LNCaP clone FGC (cell line): ENCODE measurements at regions not wholly inside any gene's neighbourhood (a gene's known extent, or its start where the extent isn't known, plus 50 kb on each side); places are given as distances from the start of the nearest gene placed in this dataset.

Source experiments
- DNase-seq: peaks from one replicate; pipeline ENCODE4 v3.0.0-alpha.2; 2011; ENCODE audit warnings: low read depth
- H3K4me3 ChIP-seq: 2 replicates; pipeline ENCODE4 v1.5.1; 2011; ENCODE audit warnings: mild to moderate bottlenecking, low read depth, low read length, control low read depth
- TF ChIP-seq, protein P1 (sequence below): IDR thresholded peaks from 2 replicates; pipeline ENCODE4 v1.5.1; 2012; ENCODE audit warnings: mild to moderate bottlenecking; ENCODE audit not compliant: control insufficient read depth, insufficient read depth; ENCODE audit errors: extremely low read depth

DNA sequence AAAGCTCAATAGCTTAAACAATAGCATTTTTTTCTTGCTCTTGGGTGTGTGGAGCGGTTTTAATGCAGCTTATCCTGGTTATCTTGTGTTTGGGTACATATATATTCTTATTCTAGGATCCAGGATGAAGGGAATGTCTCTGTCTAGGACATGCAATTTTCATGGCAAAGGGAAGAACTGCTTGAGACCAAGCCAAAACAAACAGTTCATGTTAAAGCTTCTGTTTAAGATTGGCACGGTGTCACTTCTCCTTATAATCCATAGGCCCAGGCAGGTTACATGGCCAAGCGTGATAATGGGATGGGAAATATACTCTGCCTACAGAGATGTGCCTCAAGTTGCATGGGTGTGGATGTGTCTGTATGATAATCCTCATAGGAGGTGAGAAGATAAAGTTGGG lies 177.1 kb upstream of the PGR start:
- peak; percentile 67 for DNase-seq
- H3K4me3 ChIP-seq = no peak overlapping the region
- TF ChIP-seq, protein P1, sequence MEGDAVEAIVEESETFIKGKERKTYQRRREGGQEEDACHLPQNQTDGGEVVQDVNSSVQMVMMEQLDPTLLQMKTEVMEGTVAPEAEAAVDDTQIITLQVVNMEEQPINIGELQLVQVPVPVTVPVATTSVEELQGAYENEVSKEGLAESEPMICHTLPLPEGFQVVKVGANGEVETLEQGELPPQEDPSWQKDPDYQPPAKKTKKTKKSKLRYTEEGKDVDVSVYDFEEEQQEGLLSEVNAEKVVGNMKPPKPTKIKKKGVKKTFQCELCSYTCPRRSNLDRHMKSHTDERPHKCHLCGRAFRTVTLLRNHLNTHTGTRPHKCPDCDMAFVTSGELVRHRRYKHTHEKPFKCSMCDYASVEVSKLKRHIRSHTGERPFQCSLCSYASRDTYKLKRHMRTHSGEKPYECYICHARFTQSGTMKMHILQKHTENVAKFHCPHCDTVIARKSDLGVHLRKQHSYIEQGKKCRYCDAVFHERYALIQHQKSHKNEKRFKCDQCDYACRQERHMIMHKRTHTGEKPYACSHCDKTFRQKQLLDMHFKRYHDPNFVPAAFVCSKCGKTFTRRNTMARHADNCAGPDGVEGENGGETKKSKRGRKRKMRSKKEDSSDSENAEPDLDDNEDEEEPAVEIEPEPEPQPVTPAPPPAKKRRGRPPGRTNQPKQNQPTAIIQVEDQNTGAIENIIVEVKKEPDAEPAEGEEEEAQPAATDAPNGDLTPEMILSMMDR = no peak

DNA sequence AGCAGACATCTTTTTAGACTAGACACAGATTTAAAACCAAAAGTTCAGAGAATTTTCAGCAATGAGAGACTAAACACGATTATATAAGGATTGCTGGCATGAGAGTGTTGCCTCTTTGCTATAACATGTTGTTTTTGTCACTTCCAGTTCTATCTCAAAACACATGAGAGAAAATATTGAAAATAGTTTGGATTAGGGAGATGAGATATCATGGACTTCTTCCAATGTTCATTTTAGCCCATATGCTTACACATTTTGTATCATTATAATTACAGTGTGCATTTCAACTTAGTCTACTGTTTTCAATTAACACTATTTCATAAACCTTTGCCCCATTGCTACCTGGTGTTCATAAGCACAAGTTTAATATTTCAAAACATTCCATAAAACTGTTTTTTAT lies 175.9 kb upstream of the PGR start:
- TF ChIP-seq, protein P1 = no peak
- no peak overlapping the region for H3K4me3 ChIP-seq
- DNase-seq = no peak

DNA sequence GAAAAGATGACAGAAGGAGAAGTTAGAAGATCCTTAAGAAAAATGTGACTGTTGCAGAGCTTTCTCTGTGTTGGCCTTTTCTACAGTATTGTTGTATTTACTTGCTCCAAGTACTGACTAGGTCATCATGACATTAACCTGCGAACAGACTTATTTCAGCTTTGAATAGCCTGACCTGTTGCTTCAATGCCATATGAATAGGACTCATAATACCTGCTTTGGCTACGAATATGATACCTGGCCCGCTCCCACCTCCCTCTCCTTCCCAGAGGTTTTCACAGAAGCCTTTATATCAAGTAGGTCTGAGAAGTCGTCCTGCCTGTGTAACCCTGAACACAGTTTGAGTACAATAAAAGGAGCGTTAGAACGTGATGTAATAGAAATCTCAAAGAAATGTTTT lies 169.6 kb upstream of the PGR start:
- DNase-seq = no peak
- TF ChIP-seq, protein P1 = no peak
- H3K4me3 ChIP-seq = no peak overlapping the region

DNA sequence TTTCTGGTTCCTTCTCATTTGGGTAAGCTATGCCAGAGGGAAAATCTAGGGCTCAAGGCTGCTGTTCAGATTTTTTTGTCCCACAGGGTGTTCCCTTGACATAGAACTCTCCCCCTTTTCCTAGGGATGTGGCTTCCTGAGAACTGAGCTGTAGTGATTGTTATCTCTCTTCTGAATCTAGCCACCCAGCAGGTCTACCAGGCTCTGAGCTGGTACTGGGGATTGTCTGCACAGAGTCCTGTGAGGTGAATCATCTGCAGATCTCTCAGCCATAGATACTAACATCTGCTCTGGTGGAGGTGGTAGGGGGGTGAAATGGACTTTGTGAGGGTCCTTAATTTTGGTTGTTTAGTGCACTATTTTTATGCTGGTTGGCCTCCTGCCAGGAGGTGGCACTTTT lies 167.3 kb upstream of the PGR start:
- DNase-seq = no peak
- H3K4me3 ChIP-seq = no peak overlapping the region
- TF ChIP-seq, protein P1 = no peak

DNA sequence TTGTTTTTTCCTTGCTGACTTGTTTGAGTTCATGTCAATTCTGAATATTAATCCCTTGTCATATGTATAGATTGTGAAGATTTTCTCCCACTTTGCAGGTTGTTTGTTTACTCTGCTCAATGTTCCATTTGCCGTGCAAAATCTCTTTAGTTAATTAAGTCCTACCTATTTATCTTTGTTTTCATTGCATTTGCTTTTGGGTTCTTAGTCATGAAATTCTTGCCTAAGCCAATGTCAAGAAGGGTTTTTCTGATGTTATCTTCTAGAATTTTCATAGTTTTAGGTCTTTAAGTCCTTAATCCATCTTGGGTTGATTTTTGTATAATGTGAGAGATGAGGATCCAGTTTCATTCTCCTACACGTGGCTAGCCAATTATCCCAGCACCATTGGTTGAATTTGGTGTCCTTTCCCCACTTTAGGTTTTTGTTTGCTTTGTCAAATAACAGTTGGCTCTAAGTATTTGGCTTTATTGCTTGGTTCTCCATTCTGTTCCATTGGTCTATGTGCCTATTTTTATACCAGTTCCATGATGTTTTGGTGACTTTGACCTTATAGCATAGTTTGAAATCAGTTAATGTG lies 163.1 kb upstream of the PGR start:
- no peak for DNase-seq
- H3K4me3 ChIP-seq = no peak overlapping the region
- TF ChIP-seq, protein P1 = no peak

DNA sequence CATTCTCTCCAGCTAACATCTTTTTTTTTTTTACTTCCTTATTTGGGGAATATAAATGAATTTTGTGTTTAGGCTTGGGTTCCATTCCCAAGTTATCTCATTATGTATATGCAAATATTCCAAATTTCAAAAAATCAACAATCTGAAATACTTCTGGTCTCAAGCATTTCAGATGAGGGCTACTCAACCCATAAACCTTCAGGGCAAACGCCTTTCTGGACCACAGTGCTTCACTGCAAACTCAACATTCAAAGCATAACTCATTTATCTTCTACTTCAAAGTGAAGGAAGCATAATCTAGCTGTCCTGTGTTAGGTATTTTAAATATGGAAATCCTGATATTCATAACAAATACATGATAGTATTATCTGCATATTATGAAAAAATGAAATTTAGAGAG lies 161.7 kb upstream of the PGR start:
- H3K4me3 ChIP-seq = no peak overlapping the region
- TF ChIP-seq, protein P1 = no peak
- no peak for DNase-seq

DNA sequence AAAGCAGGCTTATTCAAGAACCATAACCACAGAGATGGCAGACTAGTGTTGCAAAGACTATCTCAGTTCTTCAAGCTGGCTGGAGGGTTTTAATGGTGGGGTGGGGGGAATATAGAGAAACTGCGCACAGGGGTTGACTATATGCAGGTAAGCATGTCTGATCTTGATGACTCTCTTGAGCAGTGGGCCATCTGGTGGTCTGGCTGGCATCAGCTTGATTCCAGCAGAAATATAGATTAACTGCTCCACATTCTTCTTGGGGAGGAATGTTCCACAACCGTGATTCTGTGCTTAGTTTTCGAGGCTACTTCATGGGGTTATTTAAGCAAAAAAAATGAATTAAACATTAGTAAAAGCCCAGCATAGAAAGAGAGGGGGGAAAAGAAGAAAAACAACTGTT lies 158.8 kb upstream of the PGR start:
- no peak for DNase-seq
- TF ChIP-seq, protein P1 = no peak
- no peak overlapping the region for H3K4me3 ChIP-seq
